Breast epithelium (tissue), 3 donors: ENCODE measurements at regions not wholly inside any gene's neighbourhood (a gene's known extent, or its start where the extent isn't known, plus 50 kb on each side); places are given as distances from the start of the nearest gene placed in this dataset.

Experiments
- POLR2A ChIP-seq: fragments of 450-650 bp; IDR thresholded peaks from one replicate; pipeline ENCODE4 v1.6.1; 2016; ENCODE audit warnings: antibody characterized with exemption, mild to moderate bottlenecking, moderate library complexity
- POLR2AphosphoS5 ChIP-seq, 3 donors: sonication (generic); formaldehyde crosslinking; IDR thresholded peaks; one replicate each; pipeline ENCODE4 v1.6.1; 2017; ENCODE audit warnings: antibody characterized with exemption in 3 of 3
- TF ChIP-seq, protein P1 (sequence below), 3 donors: fragments of 450-650 bp; IDR thresholded peaks; one replicate each; pipeline ENCODE4 v1.5.1; 2016 to 2017; ENCODE audit warnings: antibody characterized with exemption in 3 of 3, mild to moderate bottlenecking in 3 of 3, moderate library complexity in 3 of 3

DNA sequence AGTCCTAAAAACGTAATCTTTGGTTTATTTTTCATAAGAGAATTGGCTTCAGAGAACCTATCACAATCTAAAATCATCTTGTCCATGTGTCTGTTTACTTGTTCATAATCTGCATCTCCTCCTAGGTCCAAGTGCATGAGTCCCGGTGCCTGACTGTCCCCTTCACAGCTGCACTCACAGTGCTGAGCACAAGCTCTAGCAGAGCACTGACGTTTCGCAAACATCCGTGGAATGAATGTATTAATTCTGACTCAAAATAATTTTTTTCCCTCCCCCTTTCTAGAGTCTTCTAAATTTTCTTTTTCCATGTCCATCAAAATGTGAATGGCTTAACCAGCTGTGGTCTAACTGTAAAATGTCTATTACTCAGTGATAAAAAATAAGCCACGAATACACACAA is 245.5 kb upstream of the TSHZ3 start:
- TF ChIP-seq, protein P1, sequence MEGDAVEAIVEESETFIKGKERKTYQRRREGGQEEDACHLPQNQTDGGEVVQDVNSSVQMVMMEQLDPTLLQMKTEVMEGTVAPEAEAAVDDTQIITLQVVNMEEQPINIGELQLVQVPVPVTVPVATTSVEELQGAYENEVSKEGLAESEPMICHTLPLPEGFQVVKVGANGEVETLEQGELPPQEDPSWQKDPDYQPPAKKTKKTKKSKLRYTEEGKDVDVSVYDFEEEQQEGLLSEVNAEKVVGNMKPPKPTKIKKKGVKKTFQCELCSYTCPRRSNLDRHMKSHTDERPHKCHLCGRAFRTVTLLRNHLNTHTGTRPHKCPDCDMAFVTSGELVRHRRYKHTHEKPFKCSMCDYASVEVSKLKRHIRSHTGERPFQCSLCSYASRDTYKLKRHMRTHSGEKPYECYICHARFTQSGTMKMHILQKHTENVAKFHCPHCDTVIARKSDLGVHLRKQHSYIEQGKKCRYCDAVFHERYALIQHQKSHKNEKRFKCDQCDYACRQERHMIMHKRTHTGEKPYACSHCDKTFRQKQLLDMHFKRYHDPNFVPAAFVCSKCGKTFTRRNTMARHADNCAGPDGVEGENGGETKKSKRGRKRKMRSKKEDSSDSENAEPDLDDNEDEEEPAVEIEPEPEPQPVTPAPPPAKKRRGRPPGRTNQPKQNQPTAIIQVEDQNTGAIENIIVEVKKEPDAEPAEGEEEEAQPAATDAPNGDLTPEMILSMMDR (IDR thresholded peaks at IDR 0.05), result no peak
- TF ChIP-seq POLR2AphosphoS5 (IDR thresholded peaks at IDR 0.05) (no peak), POLR2A (no peak)
